ENCODE measurements at regions not wholly inside any gene's neighbourhood (a gene's known extent, or its start where the extent isn't known, plus 50 kb on each side); places are given as distances from the start of the nearest gene placed in this dataset.

GRCh38 chr9:86695910-86696424 is 251.3 kb downstream of the GAS1 start:
- H3K27ac ChIP-seq (replicated peaks; ENCODE audit: low read length) = no peak overlapping the region
- H2BK120ac ChIP-seq (ENCODE audit: low read depth, low read length) = no peak overlapping the region
- WGBS, 2 donors (ENCODE audit: extremely low coverage in 2 of 2, insufficient read length in 2 of 2, insufficient replicate concordance in 1 of 2) = no CpG with 5 or more reads among the region's 3 CpGs

GRCh38 chr9:86690034-86690433 is 257.3 kb downstream of the GAS1 start:
- Histone ChIP-seq H3K4ac (ENCODE audit: low read length) (no peak overlapping the region), H3K79me1 (ENCODE audit: low read depth, low read length) (no peaks in the 10 kb centered on the region), H3K9me3 (replicated peaks in 1 of 2; ENCODE audit: control insufficient read depth in 2 of 2, insufficient read depth in 1 of 2, low read depth in 1 of 2, low read length in 2 of 2) (no peaks in the 10 kb centered on the region), H3K36me3 (replicated peaks in 1 of 2; ENCODE audit: control insufficient read depth in 2 of 2, insufficient read depth in 2 of 2, low read length in 2 of 2) (no peaks in the 10 kb centered on the region), H2BK120ac (ENCODE audit: low read depth, low read length) (no peak overlapping the region), H3K14ac (ENCODE audit: low read length) (no peak overlapping the region), H4K91ac (ENCODE audit: low read depth, low read length, poor library complexity) (no peak overlapping the region), H2BK12ac (ENCODE audit: low read length) (no peak overlapping the region), H2BK15ac (ENCODE audit: low read length) (no peak overlapping the region), H2AK5ac (ENCODE audit: low read depth, low read length) (no peak overlapping the region), H4K8ac (ENCODE audit: low read depth, low read length) (no peak overlapping the region), H3K18ac (ENCODE audit: low read length) (no peak overlapping the region), H3K27ac (replicated peaks; ENCODE audit: low read length) (no peak overlapping the region), H3K23ac (ENCODE audit: low read depth, low read length, poor library complexity) (no peak overlapping the region), H2AFZ (ENCODE audit: low read length) (no peak overlapping the region), H3K4me2 (ENCODE audit: insufficient read depth, low read length, poor library complexity, severe bottlenecking) (no peak overlapping the region), H3K4me1 (ENCODE audit: control insufficient read depth in 2 of 2, insufficient read depth in 1 of 2, low read depth in 1 of 2, low read length in 2 of 2) (peaks cover 0 to 5% of the 10 kb centered on the region in 2 donors), H3K4me3 (ENCODE audit: low read length in 2 of 2) (no peak overlapping the region), H2BK5ac (ENCODE audit: low read length) (no peak overlapping the region), H3K9ac (ENCODE audit: low read depth, low read length, poor library complexity) (no peak overlapping the region), H3K27me3 (ENCODE audit: control insufficient read depth in 3 of 3, insufficient read depth in 3 of 3, low read depth in 1 of 3, low read length in 3 of 3) (no peaks in the 10 kb centered on the region)
- DNase-seq (ENCODE audit: low spot score) = no peak

More at GRCh38 chr9:86695910-86696424, 251.3 kb downstream of the GAS1 start:
- H2AFZ ChIP-seq (ENCODE audit: low read length) = no peak overlapping the region
- H2BK5ac ChIP-seq (ENCODE audit: low read length) = no peak overlapping the region
- no peaks in the 10 kb centered on the region for H3K27me3 ChIP-seq (ENCODE audit: control insufficient read depth in 3 of 3, insufficient read depth in 3 of 3, low read depth in 1 of 3, low read length in 3 of 3)
- H3K4ac ChIP-seq (ENCODE audit: low read length) = no peak overlapping the region
- H3K36me3 ChIP-seq (replicated peaks in 1 of 2; ENCODE audit: control insufficient read depth in 2 of 2, insufficient read depth in 2 of 2, low read length in 2 of 2) = no peaks in the 10 kb centered on the region
- H3K4me1 ChIP-seq (ENCODE audit: control insufficient read depth in 2 of 2, insufficient read depth in 1 of 2, low read depth in 1 of 2, low read length in 2 of 2) = peaks cover 0 to 2% of the 10 kb centered on the region in 2 donors
- H3K18ac ChIP-seq (ENCODE audit: low read length) = no peak overlapping the region
- H3K79me1 ChIP-seq (ENCODE audit: low read depth, low read length) = no peaks in the 10 kb centered on the region
- no peak overlapping the region for H2BK15ac ChIP-seq (ENCODE audit: low read length)
- H4K91ac ChIP-seq (ENCODE audit: low read depth, low read length, poor library complexity) = no peak overlapping the region
- H3K4me3 ChIP-seq (ENCODE audit: low read length in 2 of 2) = no peak overlapping the region
- no peak overlapping the region for H2AK5ac ChIP-seq (ENCODE audit: low read depth, low read length)
- no peak overlapping the region for H3K9ac ChIP-seq (ENCODE audit: low read depth, low read length, poor library complexity)
- no peak overlapping the region for H3K4me2 ChIP-seq (ENCODE audit: insufficient read depth, low read length, poor library complexity, severe bottlenecking)
- H4K8ac ChIP-seq (ENCODE audit: low read depth, low read length) = no peak overlapping the region
- H3K14ac ChIP-seq (ENCODE audit: low read length) = no peak overlapping the region
- DNase-seq (ENCODE audit: low spot score) = no peak
- no peak overlapping the region for H2BK12ac ChIP-seq (ENCODE audit: low read length)
- H3K9me3 ChIP-seq (replicated peaks in 1 of 2; ENCODE audit: control insufficient read depth in 2 of 2, insufficient read depth in 1 of 2, low read depth in 1 of 2, low read length in 2 of 2) = no peaks in the 10 kb centered on the region
- H3K23ac ChIP-seq (ENCODE audit: low read depth, low read length, poor library complexity) = no peak overlapping the region

GRCh38 chr9:86687788-86688187 is 259.5 kb downstream of the GAS1 start:
- no peaks in the 10 kb centered on the region for H3K9me3 ChIP-seq (replicated peaks in 1 of 2; ENCODE audit: control insufficient read depth in 2 of 2, insufficient read depth in 1 of 2, low read depth in 1 of 2, low read length in 2 of 2)
- DNase-seq (ENCODE audit: low spot score) = no peak
- WGBS, 2 donors (ENCODE audit: extremely low coverage in 2 of 2, insufficient read length in 2 of 2, insufficient replicate concordance in 1 of 2) = no CpG with 5 or more reads among the region's 3 CpGs

GRCh38 chr9:86685556-86685955 is 261.8 kb downstream of the GAS1 start:
- Histone ChIP-seq H3K9me3 (replicated peaks in 1 of 2; ENCODE audit: control insufficient read depth in 2 of 2, insufficient read depth in 1 of 2, low read depth in 1 of 2, low read length in 2 of 2) (no peaks in the 10 kb centered on the region), H3K27me3 (ENCODE audit: control insufficient read depth in 3 of 3, insufficient read depth in 3 of 3, low read depth in 1 of 3, low read length in 3 of 3) (no peaks in the 10 kb centered on the region), H2BK5ac (ENCODE audit: low read length) (no peak overlapping the region), H4K8ac (ENCODE audit: low read depth, low read length) (no peak overlapping the region), H3K14ac (ENCODE audit: low read length) (no peak overlapping the region), H2AFZ (ENCODE audit: low read length) (no peak overlapping the region), H2BK15ac (ENCODE audit: low read length) (no peak overlapping the region), H3K18ac (ENCODE audit: low read length) (no peak overlapping the region), H2BK12ac (ENCODE audit: low read length) (no peak overlapping the region), H4K91ac (ENCODE audit: low read depth, low read length, poor library complexity) (no peak overlapping the region), H3K4me3 (ENCODE audit: low read length in 2 of 2) (no peak overlapping the region), H2BK120ac (ENCODE audit: low read depth, low read length) (no peak overlapping the region), H3K9ac (ENCODE audit: low read depth, low read length, poor library complexity) (no peak overlapping the region), H3K36me3 (replicated peaks in 1 of 2; ENCODE audit: control insufficient read depth in 2 of 2, insufficient read depth in 2 of 2, low read length in 2 of 2) (no peaks in the 10 kb centered on the region), H3K4me2 (ENCODE audit: insufficient read depth, low read length, poor library complexity, severe bottlenecking) (no peak overlapping the region), H3K23ac (ENCODE audit: low read depth, low read length, poor library complexity) (no peak overlapping the region), H3K4ac (ENCODE audit: low read length) (no peak overlapping the region), H3K27ac (replicated peaks; ENCODE audit: low read length) (no peak overlapping the region), H2AK5ac (ENCODE audit: low read depth, low read length) (no peak overlapping the region), H3K4me1 (ENCODE audit: control insufficient read depth in 2 of 2, insufficient read depth in 1 of 2, low read depth in 1 of 2, low read length in 2 of 2) (peaks cover 0 to 5% of the 10 kb centered on the region in 2 donors), H3K79me1 (ENCODE audit: low read depth, low read length) (no peaks in the 10 kb centered on the region)
- WGBS, 2 donors (ENCODE audit: extremely low coverage in 2 of 2, insufficient read length in 2 of 2, insufficient replicate concordance in 1 of 2) = no CpG with 5 or more reads among the region's 3 CpGs
- no peak for DNase-seq (ENCODE audit: low spot score)

More at GRCh38 chr9:86687788-86688187, 259.5 kb downstream of the GAS1 start:
- peaks cover 0 to 5% of the 10 kb centered on the region in 2 donors for H3K4me1 ChIP-seq (ENCODE audit: control insufficient read depth in 2 of 2, insufficient read depth in 1 of 2, low read depth in 1 of 2, low read length in 2 of 2)
- no peak overlapping the region for H4K8ac ChIP-seq (ENCODE audit: low read depth, low read length)
- H3K18ac ChIP-seq (ENCODE audit: low read length) = no peak overlapping the region
- H2BK15ac ChIP-seq (ENCODE audit: low read length) = no peak overlapping the region
- no peak overlapping the region for H3K4ac ChIP-seq (ENCODE audit: low read length)
- no peak overlapping the region for H2BK5ac ChIP-seq (ENCODE audit: low read length)
- no peak overlapping the region for H3K4me2 ChIP-seq (ENCODE audit: insufficient read depth, low read length, poor library complexity, severe bottlenecking)
- H3K9ac ChIP-seq (ENCODE audit: low read depth, low read length, poor library complexity) = no peak overlapping the region
- H2BK120ac ChIP-seq (ENCODE audit: low read depth, low read length) = no peak overlapping the region
- H3K4me3 ChIP-seq (ENCODE audit: low read length in 2 of 2) = no peak overlapping the region
- H2BK12ac ChIP-seq (ENCODE audit: low read length) = no peak overlapping the region
- no peaks in the 10 kb centered on the region for H3K36me3 ChIP-seq (replicated peaks in 1 of 2; ENCODE audit: control insufficient read depth in 2 of 2, insufficient read depth in 2 of 2, low read length in 2 of 2)
- no peak overlapping the region for H2AK5ac ChIP-seq (ENCODE audit: low read depth, low read length)
- H3K14ac ChIP-seq (ENCODE audit: low read length) = no peak overlapping the region
- no peak overlapping the region for H2AFZ ChIP-seq (ENCODE audit: low read length)
- H3K27me3 ChIP-seq (ENCODE audit: control insufficient read depth in 3 of 3, insufficient read depth in 3 of 3, low read depth in 1 of 3, low read length in 3 of 3) = no peaks in the 10 kb centered on the region
- no peak overlapping the region for H3K23ac ChIP-seq (ENCODE audit: low read depth, low read length, poor library complexity)
- no peak overlapping the region for H4K91ac ChIP-seq (ENCODE audit: low read depth, low read length, poor library complexity)
- no peaks in the 10 kb centered on the region for H3K79me1 ChIP-seq (ENCODE audit: low read depth, low read length)
- H3K27ac ChIP-seq (replicated peaks; ENCODE audit: low read length) = no peak overlapping the region

Measured in neuronal stem cell (in vitro differentiated cells).